Bronchial epithelial cell (primary cell): ENCODE measurements at regions not wholly inside any gene's neighbourhood (a gene's known extent, or its start where the extent isn't known, plus 50 kb on each side); places are given as distances from the start of the nearest gene placed in this dataset.

Experiments
- DNase-seq: peaks from one replicate; pipeline ENCODE4 v3.0.0-alpha.2; 2010; ENCODE audit warnings: low read depth
- FAIRE-seq: peaks from 2 replicates; lab custom pipeline; 2011; peaks lifted over from hg19 to GRCh38; lab: Jason Lieb, UNC
- H3K27me3 ChIP-seq: 2 replicates; pipeline ENCODE4 v1.5.1; 2011; ENCODE audit warnings: low read length; ENCODE audit not compliant: control insufficient read depth, insufficient read depth
- H3K36me3 ChIP-seq: 2 replicates; pipeline ENCODE4 v1.5.1; 2011; ENCODE audit warnings: low read length; ENCODE audit not compliant: control insufficient read depth, insufficient read depth
- H3K4me3 ChIP-seq: 2 replicates; pipeline ENCODE4 v1.5.1; 2011; ENCODE audit warnings: mild to moderate bottlenecking, low read depth, low read length, control low read depth
- TF ChIP-seq, protein P1 (sequence below): IDR thresholded peaks from 2 replicates; pipeline ENCODE4 v1.5.1; 2011; ENCODE audit warnings: mild to moderate bottlenecking, moderate library complexity, low read length, control low read depth, inconsistent platforms; ENCODE audit not compliant: insufficient read depth, severe bottlenecking

DNA sequence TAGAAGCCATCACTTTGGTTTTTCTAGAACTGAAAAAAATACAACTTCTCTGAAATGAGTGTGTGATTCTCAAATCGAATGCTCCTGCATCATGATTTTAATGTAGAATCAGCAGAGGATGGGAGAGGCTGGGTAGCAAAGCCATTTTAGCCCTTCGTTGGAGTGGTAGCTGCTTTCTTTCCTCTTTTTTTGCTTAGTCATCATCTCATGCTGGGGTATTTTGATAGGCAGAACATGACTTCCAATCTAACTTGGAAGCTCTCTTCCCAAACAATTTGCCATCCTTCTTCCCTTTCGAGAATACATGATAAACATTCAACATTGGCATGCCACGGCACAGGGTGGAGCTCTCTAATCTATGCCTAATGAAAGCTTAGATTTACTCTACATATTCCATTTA lies 311.2 kb upstream of the LRATD1 start:
- H3K27me3 ChIP-seq, result peaks cover 1% of the 10 kb centered on the region
- H3K36me3 ChIP-seq, result no peaks in the 10 kb centered on the region
- FAIRE-seq (no peak), DNase-seq (no peak)
- TF ChIP-seq, protein P1, sequence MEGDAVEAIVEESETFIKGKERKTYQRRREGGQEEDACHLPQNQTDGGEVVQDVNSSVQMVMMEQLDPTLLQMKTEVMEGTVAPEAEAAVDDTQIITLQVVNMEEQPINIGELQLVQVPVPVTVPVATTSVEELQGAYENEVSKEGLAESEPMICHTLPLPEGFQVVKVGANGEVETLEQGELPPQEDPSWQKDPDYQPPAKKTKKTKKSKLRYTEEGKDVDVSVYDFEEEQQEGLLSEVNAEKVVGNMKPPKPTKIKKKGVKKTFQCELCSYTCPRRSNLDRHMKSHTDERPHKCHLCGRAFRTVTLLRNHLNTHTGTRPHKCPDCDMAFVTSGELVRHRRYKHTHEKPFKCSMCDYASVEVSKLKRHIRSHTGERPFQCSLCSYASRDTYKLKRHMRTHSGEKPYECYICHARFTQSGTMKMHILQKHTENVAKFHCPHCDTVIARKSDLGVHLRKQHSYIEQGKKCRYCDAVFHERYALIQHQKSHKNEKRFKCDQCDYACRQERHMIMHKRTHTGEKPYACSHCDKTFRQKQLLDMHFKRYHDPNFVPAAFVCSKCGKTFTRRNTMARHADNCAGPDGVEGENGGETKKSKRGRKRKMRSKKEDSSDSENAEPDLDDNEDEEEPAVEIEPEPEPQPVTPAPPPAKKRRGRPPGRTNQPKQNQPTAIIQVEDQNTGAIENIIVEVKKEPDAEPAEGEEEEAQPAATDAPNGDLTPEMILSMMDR, result no peak
- H3K4me3 ChIP-seq, result no peak overlapping the region

DNA sequence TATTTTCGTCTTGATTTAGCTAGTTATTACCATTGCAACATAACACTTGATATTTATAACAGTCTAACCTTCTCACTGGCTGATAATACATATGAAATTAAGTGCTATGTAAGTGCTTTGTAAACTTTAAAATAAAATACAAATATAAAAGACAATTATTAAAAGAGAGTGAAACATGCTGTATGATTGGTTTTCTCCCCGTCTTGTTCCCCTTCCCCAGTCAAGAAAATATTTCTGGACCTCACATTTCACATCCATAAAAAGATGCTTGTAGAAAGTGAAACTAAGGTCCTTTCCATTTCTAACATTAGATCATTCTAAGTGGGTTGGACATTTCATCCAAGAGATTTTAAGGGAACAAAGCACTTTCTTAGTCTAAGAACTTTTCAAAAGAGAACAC lies 310.2 kb upstream of the LRATD1 start:
- no peak for FAIRE-seq
- no peak overlapping the region for H3K4me3 ChIP-seq
- no peaks in the 10 kb centered on the region for H3K36me3 ChIP-seq
- no peaks in the 10 kb centered on the region for H3K27me3 ChIP-seq
- no peak for DNase-seq
- TF ChIP-seq, protein P1, result no peak

DNA sequence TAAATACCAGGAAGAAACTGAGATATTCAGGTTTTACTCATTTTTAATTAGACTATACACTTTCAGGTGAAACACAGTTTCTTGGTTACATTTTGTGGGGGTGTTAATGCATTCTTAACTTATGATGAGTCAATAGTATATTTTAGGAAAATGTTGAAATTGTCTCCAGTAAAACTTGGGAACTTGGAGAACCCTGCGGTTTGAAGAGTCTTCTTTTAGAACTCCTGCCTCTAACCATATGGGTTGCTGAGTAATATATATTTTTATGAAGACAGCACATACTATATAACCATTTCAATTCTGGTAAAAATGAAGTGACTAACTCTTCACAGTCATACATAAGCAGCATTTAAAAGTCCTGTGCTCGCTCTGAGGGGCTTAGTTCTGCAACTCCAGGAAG lies 308.2 kb upstream of the LRATD1 start:
- FAIRE-seq (no peak), DNase-seq (no peak)
- TF ChIP-seq, protein P1, result no peak
- no peaks in the 10 kb centered on the region for H3K27me3 ChIP-seq
- H3K36me3 ChIP-seq, result no peaks in the 10 kb centered on the region
- no peak overlapping the region for H3K4me3 ChIP-seq

DNA sequence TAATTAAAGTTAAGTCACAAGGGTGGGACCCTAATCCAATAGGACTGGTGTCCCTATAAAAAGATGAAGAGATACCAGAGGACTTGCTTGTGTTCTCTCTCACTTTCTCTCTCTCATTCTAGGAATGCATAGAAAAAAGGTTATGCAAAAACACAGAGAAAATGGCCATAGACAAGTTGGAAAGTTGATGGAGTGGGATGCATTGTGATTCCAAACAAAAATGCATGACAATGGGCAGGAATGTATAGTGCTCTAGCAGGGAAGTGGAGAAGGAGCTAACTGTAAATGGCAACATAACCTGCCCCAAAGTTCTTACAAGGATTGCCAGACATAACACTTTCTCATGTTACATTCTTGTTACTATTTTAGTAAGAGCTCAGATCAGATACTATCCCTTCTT lies 301.6 kb upstream of the LRATD1 start:
- no peaks in the 10 kb centered on the region for H3K36me3 ChIP-seq
- H3K4me3 ChIP-seq, result no peak overlapping the region
- DNase-seq (no peak), FAIRE-seq (no peak)
- no peaks in the 10 kb centered on the region for H3K27me3 ChIP-seq
- TF ChIP-seq, protein P1, result no peak

DNA sequence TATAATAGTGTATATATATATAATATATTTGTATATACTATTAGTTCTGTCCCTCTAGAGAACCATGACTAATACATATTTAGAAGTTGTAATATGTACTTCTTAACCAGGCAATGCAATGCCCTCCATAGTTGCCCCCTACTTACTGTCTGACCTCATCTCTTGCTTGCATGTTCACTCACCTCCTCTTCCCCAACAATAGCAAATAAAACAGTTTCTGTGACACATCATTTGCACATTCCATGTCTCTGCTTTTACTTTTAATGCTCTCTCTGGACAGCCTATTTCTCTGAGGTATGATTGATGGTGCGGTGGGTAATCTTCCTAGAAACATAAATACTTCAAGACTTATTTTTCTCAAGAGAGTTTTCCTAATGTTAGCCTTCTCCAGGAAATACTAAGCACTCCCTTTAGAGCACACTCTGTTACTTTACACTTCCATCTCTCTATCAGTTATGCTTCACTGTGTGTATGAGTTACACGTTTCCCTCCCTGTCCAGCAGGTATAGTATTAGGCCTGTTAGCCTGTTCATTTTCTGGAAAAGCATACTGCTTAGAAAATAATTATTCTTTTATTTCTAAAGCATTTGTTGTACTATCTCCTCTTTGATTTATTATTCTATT lies 295.6 kb upstream of the LRATD1 start:
- Histone ChIP-seq H3K36me3 (no peaks in the 10 kb centered on the region), H3K27me3 (no peaks in the 10 kb centered on the region), H3K4me3 (no peak overlapping the region)
- TF ChIP-seq, protein P1, result no peak
- no peak for FAIRE-seq
- peak; percentile 6 for DNase-seq

DNA sequence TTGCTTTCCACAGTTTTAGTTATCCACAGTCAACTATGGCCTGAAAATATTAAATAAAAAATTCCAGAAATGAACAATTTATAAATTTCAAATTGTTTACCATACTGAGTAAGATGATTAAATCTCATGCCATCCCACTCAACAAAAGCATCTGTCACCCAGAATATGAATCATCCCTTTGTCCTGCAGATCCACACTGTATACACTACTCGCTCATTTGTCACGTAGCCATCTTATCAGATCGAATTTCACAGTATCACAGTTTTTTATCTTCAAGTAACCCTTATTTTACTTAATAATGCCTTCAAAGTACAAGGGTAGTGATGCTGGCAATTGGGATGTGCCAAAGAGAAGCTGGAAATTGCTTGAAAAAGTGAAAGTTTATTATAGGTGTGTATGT lies 291.8 kb upstream of the LRATD1 start:
- FAIRE-seq (no peak), DNase-seq (peak; percentile 54)
- TF ChIP-seq, protein P1, result no peak
- Histone ChIP-seq H3K27me3 (no peaks in the 10 kb centered on the region), H3K4me3 (no peak overlapping the region), H3K36me3 (no peaks in the 10 kb centered on the region)
